GM12864 (cell line): ENCODE measurements at regions not wholly inside any gene's neighbourhood (a gene's known extent, or its start where the extent isn't known, plus 50 kb on each side); places are given as distances from the start of the nearest gene placed in this dataset.

ENCODE experiments used
- DNase-seq: peaks from one replicate; pipeline ENCODE4 v3.0.0-alpha.2; 2011; ENCODE audit warnings: low read depth
- H3K4me3 ChIP-seq: 2 replicates; pipeline ENCODE4 v1.5.1; 2011; ENCODE audit warnings: mild to moderate bottlenecking, low read depth, low read length, control low read depth
- CTCF ChIP-seq: IDR thresholded peaks from 2 replicates; pipeline ENCODE4 v1.5.1; 2011; ENCODE audit warnings: low read depth, mild to moderate bottlenecking, moderate library complexity, low read length, control low read depth, inconsistent platforms; ENCODE audit errors: missing control alignments

- DNase-seq: no peak
- H3K4me3 ChIP-seq: no peak overlapping the region
- TF ChIP-seq CTCF: no peak
Measured at GRCh38 chr21:16084776-16085364, 355.1 kb downstream of the USP25 start.

GRCh38 chr21:16085421-16085820, 355.6 kb downstream of the USP25 start:
- no peak for TF ChIP-seq CTCF
- no peak overlapping the region for H3K4me3 ChIP-seq
- DNase-seq: no peak

GRCh38 chr21:16086121-16086520, 356.3 kb downstream of the USP25 start:
- no peak overlapping the region for H3K4me3 ChIP-seq
- no peak for TF ChIP-seq CTCF
- DNase-seq: no peak

GRCh38 chr21:16086936-16087335, 357.2 kb downstream of the USP25 start:
- no peak for DNase-seq
- TF ChIP-seq CTCF: no peak
- H3K4me3 ChIP-seq: no peak overlapping the region

GRCh38 chr21:16087523-16087922, 357.7 kb downstream of the USP25 start:
- no peak overlapping the region for H3K4me3 ChIP-seq
- TF ChIP-seq CTCF: no peak
- no peak for DNase-seq

GRCh38 chr21:16088056-16088455, 358.3 kb downstream of the USP25 start:
- no peak for DNase-seq
- H3K4me3 ChIP-seq: no peak overlapping the region
- no peak for TF ChIP-seq CTCF

GRCh38 chr21:16095005-16095404, 365.2 kb downstream of the USP25 start:
- DNase-seq: no peak
- TF ChIP-seq CTCF: no peak
- H3K4me3 ChIP-seq: no peak overlapping the region
